Lower leg skin (tissue), 3 donors: ENCODE measurements at regions not wholly inside any gene's neighbourhood (a gene's known extent, or its start where the extent isn't known, plus 50 kb on each side); places are given as distances from the start of the nearest gene placed in this dataset.

Source experiments
- POLR2A ChIP-seq, 2 donors: fragments of 450-650 bp; IDR thresholded peaks; one replicate each; pipeline ENCODE4 v1.6.1; 2016 to 2017; ENCODE audit warnings: antibody characterized with exemption in 2 of 2, mild to moderate bottlenecking in 1 of 2, moderate library complexity in 1 of 2
- TF ChIP-seq, protein P1 (sequence below), 3 donors: fragments of 450-650 bp; IDR thresholded peaks; one replicate each; pipeline ENCODE4 v1.5.1; 2016; ENCODE audit warnings: antibody characterized with exemption in 3 of 3, mild to moderate bottlenecking in 3 of 3, moderate library complexity in 2 of 3

GRCh38 chr13:34878329-34878728 lies 63.7 kb upstream of the NBEA start:
- TF ChIP-seq, protein P1, sequence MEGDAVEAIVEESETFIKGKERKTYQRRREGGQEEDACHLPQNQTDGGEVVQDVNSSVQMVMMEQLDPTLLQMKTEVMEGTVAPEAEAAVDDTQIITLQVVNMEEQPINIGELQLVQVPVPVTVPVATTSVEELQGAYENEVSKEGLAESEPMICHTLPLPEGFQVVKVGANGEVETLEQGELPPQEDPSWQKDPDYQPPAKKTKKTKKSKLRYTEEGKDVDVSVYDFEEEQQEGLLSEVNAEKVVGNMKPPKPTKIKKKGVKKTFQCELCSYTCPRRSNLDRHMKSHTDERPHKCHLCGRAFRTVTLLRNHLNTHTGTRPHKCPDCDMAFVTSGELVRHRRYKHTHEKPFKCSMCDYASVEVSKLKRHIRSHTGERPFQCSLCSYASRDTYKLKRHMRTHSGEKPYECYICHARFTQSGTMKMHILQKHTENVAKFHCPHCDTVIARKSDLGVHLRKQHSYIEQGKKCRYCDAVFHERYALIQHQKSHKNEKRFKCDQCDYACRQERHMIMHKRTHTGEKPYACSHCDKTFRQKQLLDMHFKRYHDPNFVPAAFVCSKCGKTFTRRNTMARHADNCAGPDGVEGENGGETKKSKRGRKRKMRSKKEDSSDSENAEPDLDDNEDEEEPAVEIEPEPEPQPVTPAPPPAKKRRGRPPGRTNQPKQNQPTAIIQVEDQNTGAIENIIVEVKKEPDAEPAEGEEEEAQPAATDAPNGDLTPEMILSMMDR (IDR thresholded peaks at IDR 0.05) = no peak
- TF ChIP-seq POLR2A (IDR thresholded peaks at IDR 0.05) = no peak
